ENCODE measurements at regions not wholly inside any gene's neighbourhood (a gene's known extent, or its start where the extent isn't known, plus 50 kb on each side); places are given as distances from the start of the nearest gene placed in this dataset.

DNA sequence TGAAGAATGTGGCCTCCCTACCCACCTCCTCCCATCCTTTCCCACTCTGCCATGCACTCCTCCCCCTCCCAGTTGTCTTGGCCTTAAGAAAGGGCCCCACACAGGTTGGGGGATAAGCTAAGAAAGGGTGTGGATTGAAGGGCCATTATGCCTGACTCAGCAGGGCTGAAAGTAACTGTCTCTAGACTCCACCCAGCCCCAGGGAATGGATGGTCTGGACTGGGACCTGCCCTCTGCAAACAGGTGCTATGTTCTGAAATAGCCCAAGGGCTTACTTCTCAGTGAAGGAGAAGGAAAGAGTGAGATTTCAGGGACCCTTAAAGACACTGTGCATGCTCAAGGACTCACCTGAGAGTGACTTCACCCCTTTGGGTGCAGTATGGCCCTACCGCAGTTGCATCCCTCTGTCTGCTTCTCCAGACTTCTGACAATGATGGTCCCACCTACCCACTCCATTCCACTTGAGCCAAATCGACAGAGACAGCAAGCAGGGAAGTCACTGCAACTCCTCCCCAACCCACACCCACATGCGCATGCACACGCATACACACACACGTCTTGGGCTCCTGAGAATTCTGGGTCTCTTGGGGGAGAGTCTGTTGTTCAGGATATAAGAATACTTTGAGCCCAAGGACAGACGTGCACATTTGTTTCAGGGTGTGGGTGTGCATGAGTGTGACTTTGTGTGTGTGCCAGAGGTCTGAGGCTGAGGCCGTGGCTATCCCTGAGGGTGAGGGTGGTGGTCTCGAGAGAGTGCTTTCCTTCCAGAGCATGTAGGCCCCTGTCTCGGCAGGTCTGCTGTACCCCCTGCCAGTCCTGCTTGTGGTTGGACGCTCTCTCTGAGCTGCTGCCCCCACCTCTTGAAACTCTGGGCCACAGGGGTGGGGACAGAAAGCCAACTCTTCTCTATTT lies 231.9 kb downstream of the PTPRU start:
- no peaks in the 10 kb centered on the region for H3K27me3 Mint-ChIP-seq
- no peak for DNase-seq (ENCODE audit: low spot score, unreplicated experiment)

DNA sequence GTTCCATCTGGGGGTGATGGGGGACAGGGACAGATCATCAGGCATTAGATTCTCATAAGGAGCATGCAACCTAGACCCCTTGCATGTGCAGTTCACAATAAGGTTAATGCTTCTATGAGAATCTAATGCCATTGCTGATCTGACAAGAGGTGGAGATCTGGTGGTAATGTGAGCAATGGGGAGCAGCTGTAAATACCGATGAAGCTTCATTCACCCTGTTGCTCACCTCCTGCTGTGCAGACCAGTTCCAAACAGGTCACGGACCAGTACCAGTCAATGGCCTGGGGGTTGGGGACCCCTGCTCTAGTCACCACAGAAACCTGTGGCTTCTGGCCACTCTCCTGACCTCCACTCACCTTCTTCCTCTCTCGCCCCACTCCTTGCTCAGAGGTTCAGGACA lies 229.9 kb downstream of the PTPRU start:
- DNase-seq (ENCODE audit: low spot score, unreplicated experiment): no peak
- no peak overlapping the region for H3K27ac Mint-ChIP-seq
- TF ChIP-seq, protein P1, sequence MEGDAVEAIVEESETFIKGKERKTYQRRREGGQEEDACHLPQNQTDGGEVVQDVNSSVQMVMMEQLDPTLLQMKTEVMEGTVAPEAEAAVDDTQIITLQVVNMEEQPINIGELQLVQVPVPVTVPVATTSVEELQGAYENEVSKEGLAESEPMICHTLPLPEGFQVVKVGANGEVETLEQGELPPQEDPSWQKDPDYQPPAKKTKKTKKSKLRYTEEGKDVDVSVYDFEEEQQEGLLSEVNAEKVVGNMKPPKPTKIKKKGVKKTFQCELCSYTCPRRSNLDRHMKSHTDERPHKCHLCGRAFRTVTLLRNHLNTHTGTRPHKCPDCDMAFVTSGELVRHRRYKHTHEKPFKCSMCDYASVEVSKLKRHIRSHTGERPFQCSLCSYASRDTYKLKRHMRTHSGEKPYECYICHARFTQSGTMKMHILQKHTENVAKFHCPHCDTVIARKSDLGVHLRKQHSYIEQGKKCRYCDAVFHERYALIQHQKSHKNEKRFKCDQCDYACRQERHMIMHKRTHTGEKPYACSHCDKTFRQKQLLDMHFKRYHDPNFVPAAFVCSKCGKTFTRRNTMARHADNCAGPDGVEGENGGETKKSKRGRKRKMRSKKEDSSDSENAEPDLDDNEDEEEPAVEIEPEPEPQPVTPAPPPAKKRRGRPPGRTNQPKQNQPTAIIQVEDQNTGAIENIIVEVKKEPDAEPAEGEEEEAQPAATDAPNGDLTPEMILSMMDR (IDR thresholded peaks at IDR 0.05; ENCODE audit: unreplicated experiment): no peak
- H3K27me3 Mint-ChIP-seq: no peaks in the 10 kb centered on the region
- H3K9me3 Mint-ChIP-seq (ENCODE audit: low read depth): peaks cover 22% of the 10 kb centered on the region
- H3K36me3 Mint-ChIP-seq (ENCODE audit: insufficient read depth): peaks cover 5% of the 10 kb centered on the region
- H3K4me3 Mint-ChIP-seq (ENCODE audit: low read depth): no peak overlapping the region
- peaks cover 24% of the 10 kb centered on the region for H3K4me1 Mint-ChIP-seq (ENCODE audit: low read depth)

More for the DNA sequence above, 231.9 kb downstream of the PTPRU start:
- Mint-ChIP-seq H3K4me3 (ENCODE audit: low read depth) (no peak overlapping the region), H3K4me1 (ENCODE audit: low read depth) (peaks cover 38% of the 10 kb centered on the region), H3K36me3 (ENCODE audit: insufficient read depth) (peaks cover 5% of the 10 kb centered on the region), H3K27ac (no peak overlapping the region), H3K9me3 (ENCODE audit: low read depth) (peaks cover 22% of the 10 kb centered on the region)
- TF ChIP-seq, protein P1 (IDR thresholded peaks at IDR 0.05; ENCODE audit: unreplicated experiment): no peak

DNA sequence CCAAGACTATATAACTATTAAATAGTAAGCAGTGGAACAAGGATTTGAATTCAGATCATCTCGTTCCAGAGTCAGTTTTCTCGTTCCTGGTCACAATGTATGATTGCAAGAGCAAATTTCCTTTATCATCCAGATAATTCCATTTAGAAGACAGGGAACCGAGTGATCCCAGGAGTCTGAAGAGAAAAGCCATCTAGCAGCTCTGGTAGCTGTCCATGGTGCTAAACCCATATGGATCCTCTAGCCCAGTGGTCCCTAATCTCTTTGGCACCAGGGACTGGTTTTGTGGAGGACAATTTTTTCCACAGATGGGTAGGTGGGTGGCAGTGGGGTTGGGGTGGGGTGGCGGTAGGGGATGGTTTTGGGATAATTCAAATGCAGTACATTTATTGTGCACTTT lies 229.4 kb downstream of the PTPRU start:
- Mint-ChIP-seq H3K4me1 (ENCODE audit: low read depth) (peaks cover 19% of the 10 kb centered on the region), H3K27me3 (no peaks in the 10 kb centered on the region), H3K9me3 (ENCODE audit: low read depth) (peaks cover 22% of the 10 kb centered on the region), H3K27ac (no peak overlapping the region), H3K4me3 (ENCODE audit: low read depth) (no peak overlapping the region), H3K36me3 (ENCODE audit: insufficient read depth) (peaks cover 5% of the 10 kb centered on the region)
- no peak for DNase-seq (ENCODE audit: low spot score, unreplicated experiment)
- TF ChIP-seq, protein P1 (IDR thresholded peaks at IDR 0.05; ENCODE audit: unreplicated experiment): no peak

DNA sequence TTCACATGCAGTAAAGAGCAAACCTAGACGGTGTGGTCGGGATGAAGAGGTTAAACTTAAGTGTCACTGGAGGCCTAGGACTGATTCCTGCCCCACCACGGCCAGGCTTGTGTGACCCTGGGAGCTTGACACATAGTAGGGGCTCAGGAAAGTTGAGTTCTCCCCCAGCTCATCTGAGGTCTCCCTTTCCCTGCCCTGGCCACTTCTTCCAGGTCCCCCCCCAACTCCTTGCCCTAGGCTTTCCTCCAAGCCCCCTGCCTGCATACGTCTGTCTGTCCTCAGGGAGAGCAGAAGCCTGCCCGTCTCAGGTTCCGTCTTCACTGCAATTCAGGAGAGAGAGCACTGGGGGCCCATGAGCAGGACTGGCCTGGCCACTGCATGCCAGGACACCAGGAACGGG lies 225.8 kb downstream of the PTPRU start:
- Mint-ChIP-seq H3K36me3 (ENCODE audit: insufficient read depth) (peaks cover 5% of the 10 kb centered on the region), H3K27me3 (no peaks in the 10 kb centered on the region), H3K4me3 (ENCODE audit: low read depth) (no peak overlapping the region), H3K4me1 (ENCODE audit: low read depth) (peaks cover 11% of the 10 kb centered on the region), H3K9me3 (ENCODE audit: low read depth) (peaks cover 23% of the 10 kb centered on the region), H3K27ac (no peak overlapping the region)
- TF ChIP-seq, protein P1 (IDR thresholded peaks at IDR 0.05; ENCODE audit: unreplicated experiment): no peak
- DNase-seq (ENCODE audit: low spot score, unreplicated experiment): no peak

DNA sequence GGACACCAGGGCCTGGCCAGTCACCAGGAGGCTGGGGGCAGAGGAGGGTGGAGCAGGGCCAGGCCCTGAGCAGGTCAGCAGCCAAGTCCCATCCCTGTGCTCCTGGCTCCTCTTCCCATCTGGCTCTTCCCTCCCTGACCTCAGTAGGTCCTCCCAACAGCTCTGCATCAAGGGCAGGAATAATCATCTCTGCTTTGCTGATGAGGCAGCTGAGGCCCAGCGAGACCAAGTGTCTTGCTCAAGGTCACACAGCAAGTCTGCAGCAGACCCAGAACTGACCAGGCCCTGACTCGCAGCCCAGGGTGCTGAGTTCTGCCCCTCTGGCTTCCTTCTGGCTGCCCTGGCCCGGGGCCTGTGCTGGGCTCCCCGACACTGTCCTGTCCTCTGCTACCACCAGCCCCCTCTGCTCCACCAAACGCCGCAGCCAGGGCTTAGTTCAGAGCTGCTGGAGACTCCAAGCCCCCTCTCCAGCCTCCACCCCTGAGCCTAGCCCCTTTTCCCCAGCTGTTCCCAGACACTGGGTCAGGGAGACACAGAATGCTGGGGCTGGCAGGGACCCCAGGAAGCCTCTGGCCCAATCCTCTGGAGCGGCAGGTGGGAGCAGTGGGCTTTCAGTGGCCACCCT lies 224.9 kb downstream of the PTPRU start:
- Mint-ChIP-seq H3K4me3 (ENCODE audit: low read depth) (no peak overlapping the region), H3K27me3 (no peaks in the 10 kb centered on the region), H3K9me3 (ENCODE audit: low read depth) (peaks cover 23% of the 10 kb centered on the region), H3K4me1 (ENCODE audit: low read depth) (peaks cover 11% of the 10 kb centered on the region), H3K27ac (no peak overlapping the region), H3K36me3 (ENCODE audit: insufficient read depth) (peaks cover 5% of the 10 kb centered on the region)
- no peak for DNase-seq (ENCODE audit: low spot score, unreplicated experiment)
- TF ChIP-seq, protein P1 (IDR thresholded peaks at IDR 0.05; ENCODE audit: unreplicated experiment): no peak

All from progenitor cell of endocrine pancreas (in vitro differentiated cells).